Epithelial cell of esophagus (primary cell): ENCODE measurements at regions not wholly inside any gene's neighbourhood (a gene's known extent, or its start where the extent isn't known, plus 50 kb on each side); places are given as distances from the start of the nearest gene placed in this dataset.
"Not testable (repeated sequence)": the region's sequence is repeated elsewhere in the genome, so short reads cannot be mapped to it uniquely, and the experiment has no call there.

Experiments
- DNase-seq: peaks from one replicate; pipeline ENCODE4 v3.0.0; 2010; ENCODE audit warnings: low read depth
- H3K4me3 ChIP-seq: 2 replicates; pipeline ENCODE4 v1.5.1; 2011; ENCODE audit warnings: mild to moderate bottlenecking, low read length, control low read depth
- TF ChIP-seq, protein P1 (sequence below): IDR thresholded peaks from 2 replicates; pipeline ENCODE4 v1.5.1; 2011; ENCODE audit warnings: low read depth, mild to moderate bottlenecking, low read length, control low read depth, inconsistent platforms; ENCODE audit not compliant: insufficient read depth; ENCODE audit errors: missing control alignments

DNA sequence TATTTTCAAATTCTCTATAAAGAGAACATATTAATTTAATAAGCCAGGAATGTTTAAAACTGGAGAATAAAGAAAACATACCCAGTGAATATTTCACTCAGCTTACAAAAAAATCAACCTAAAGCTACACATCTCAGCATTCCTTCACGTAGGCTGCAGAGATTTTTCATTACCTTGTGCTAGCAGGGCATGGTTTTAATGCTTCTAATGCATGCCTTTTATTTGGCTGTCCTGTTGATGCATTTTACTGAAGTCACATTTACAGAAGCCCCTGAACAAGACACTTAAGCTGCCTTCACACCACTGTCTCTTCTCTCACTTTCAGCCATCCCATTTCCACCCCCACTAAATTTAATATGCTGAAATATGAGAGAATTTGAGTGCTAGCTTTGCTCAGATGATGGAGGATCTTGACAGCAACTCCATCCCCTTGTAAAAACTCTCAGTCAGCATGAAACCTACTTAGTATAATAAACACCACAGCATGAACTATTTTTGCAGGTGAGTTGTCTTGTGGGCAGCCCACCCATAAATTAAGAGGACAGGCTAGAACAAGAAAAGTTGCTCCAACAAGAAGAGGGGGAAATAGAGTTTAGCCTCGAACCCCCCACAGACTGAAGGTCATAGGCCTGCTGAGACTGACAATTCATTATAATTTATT, 159.4 kb downstream of the SIM1 start:
- H3K4me3 ChIP-seq, result no peak overlapping the region
- TF ChIP-seq, protein P1, sequence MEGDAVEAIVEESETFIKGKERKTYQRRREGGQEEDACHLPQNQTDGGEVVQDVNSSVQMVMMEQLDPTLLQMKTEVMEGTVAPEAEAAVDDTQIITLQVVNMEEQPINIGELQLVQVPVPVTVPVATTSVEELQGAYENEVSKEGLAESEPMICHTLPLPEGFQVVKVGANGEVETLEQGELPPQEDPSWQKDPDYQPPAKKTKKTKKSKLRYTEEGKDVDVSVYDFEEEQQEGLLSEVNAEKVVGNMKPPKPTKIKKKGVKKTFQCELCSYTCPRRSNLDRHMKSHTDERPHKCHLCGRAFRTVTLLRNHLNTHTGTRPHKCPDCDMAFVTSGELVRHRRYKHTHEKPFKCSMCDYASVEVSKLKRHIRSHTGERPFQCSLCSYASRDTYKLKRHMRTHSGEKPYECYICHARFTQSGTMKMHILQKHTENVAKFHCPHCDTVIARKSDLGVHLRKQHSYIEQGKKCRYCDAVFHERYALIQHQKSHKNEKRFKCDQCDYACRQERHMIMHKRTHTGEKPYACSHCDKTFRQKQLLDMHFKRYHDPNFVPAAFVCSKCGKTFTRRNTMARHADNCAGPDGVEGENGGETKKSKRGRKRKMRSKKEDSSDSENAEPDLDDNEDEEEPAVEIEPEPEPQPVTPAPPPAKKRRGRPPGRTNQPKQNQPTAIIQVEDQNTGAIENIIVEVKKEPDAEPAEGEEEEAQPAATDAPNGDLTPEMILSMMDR, result no peak
- no peak for DNase-seq

DNA sequence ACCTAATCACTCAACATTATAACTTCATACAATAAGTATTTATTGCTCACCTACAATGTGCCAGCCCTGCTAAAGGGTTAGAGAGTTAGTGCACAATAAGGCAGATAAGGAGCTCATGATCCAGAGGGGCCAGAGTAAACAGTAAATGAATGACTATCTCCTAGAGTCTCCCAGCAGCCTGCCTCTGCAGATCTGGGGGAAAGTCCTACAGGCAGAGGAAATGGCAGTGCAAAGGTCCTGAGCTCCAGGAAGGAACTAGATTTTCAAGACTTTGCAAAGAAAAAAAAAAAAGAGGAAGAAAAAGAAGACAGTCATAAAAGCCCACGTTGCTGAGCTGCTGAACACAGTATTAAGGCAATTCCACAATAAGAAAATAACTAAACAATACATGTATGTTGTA, 160.1 kb downstream of the SIM1 start:
- DNase-seq, result no peak
- no peak overlapping the region for H3K4me3 ChIP-seq
- TF ChIP-seq, protein P1, result no peak

DNA sequence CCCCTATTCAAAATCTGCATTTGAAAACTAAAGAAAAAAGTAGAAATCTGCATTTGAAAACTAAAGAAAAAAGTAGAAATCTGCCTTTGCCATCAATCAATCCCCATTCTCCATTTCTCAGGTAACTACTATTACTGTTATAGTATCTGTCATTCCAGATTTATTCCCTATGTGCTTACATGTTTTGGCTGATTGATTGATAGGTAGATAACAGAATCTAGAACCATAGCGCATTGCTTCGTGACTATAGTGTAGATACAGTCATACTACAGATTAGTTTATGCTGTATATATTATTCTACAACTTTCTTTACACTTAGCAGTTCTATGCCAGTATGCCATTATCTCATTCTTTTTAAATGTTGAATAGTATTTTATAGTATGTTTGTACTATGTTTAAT, 163.0 kb downstream of the SIM1 start:
- DNase-seq, result no peak
- no peak overlapping the region for H3K4me3 ChIP-seq
- TF ChIP-seq, protein P1, result no peak

DNA sequence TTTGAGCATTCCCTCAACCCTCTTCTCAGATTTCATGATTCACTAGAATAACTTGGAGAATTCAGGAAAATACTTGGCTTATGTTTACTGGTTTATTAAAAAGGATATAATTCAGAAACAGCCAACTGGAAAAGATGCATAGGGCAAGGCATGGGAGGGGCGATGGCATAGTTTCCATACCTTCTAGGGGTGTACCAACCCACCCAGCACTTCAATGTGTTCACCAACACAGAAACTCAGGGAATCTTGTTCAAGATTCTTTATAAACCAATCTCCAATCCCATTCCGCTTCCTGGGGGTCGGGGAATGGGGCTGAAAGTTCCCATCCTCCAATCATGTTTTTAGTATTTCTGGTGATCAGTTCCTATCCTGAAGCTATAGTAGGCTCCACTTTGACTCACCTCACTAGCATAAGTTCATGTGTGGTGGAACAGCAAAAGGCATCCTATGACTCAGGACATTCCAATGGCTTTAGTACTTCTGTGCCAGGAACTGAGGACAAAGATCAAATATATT, 164.4 kb downstream of the SIM1 start:
- no peak overlapping the region for H3K4me3 ChIP-seq
- peak; percentile 96 for DNase-seq
- TF ChIP-seq, protein P1, result no peak

DNA sequence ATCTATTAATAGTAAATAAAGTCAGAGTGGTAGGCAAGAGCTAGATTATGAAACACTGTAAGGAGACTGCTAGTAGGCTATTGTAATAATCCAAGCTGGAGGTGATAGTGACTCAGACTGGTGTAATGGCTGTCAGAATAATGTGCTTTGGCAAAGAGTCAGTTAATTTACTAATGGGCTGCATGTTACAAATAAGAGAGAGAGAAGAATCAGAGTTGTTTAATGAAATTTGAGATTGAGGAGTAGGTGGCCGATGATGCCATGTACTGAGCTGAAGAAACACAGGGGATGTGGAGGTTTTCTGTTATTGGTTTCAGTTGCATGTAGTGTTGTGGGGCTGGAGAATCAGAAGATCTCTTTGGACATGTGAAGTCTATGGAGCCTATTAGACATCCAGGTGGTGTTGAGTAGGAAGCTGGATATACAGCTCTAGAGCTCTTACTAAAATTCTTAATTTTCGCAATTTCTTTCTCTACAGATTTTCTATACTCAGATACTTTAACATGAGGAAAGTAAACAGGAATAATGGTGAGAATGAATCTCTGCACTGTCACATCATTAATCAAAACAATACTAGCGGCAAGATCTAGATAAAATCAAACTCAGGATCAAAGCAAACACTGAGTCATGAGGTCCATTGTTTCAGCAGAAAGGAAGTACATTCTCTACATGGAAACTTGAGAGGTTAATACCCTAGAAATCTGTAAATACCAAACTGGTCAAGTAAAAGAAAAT, 167.7 kb downstream of the SIM1 start:
- TF ChIP-seq, protein P1, result no peak
- DNase-seq, result peak; percentile 93
- no peak overlapping the region for H3K4me3 ChIP-seq

DNA sequence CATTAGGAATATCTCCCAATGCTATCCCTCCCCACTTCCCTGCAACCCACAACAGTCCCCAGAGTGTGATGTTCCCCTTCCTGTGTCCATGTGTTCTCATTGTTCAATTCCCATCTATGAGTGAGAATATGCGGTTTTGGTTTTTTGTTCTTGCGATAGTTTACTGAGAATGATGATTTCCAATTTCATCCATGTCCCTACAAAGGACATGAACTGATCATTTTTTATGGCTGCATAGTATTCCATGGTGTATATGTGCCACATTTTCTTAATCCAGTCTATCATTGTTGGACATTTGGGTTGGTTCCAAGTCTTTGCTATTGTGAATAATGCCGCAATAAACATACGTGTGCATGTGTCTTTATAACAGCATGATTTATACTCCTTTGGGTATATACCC, 169.5 kb downstream of the SIM1 start:
- not testable (repeated sequence) for H3K4me3 ChIP-seq, DNase-seq

DNA sequence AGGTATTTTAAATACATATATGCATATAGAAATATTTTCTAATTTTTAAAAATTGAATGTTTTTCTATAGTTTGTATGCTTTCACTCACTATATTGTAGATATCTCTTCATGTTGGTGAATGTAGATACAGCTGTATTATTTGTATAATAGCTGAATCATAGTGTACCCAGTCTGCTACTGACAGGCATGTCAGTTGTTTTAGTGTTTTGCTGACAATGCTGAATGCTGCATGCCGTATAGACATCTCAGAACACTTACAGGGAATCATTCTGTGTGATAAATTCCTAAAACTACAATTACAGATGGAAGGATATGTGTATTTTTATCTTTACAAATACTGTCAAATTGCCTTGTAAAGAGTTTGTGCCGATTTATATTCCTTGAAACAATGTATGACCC, 175.4 kb downstream of the SIM1 start:
- TF ChIP-seq, protein P1, result no peak
- peak; percentile 35 for DNase-seq
- no peak overlapping the region for H3K4me3 ChIP-seq
